RPMI7951 (cell line): ENCODE measurements at regions not wholly inside any gene's neighbourhood (a gene's known extent, or its start where the extent isn't known, plus 50 kb on each side); places are given as distances from the start of the nearest gene placed in this dataset.
A peak's percentile ranks its signal among the peaks of the same experiment; 100 is the strongest.

Source experiments
- DNase-seq: peaks from one replicate; pipeline ENCODE4 v3.0.0-alpha.2; 2012; ENCODE audit warnings: low read depth

DNA sequence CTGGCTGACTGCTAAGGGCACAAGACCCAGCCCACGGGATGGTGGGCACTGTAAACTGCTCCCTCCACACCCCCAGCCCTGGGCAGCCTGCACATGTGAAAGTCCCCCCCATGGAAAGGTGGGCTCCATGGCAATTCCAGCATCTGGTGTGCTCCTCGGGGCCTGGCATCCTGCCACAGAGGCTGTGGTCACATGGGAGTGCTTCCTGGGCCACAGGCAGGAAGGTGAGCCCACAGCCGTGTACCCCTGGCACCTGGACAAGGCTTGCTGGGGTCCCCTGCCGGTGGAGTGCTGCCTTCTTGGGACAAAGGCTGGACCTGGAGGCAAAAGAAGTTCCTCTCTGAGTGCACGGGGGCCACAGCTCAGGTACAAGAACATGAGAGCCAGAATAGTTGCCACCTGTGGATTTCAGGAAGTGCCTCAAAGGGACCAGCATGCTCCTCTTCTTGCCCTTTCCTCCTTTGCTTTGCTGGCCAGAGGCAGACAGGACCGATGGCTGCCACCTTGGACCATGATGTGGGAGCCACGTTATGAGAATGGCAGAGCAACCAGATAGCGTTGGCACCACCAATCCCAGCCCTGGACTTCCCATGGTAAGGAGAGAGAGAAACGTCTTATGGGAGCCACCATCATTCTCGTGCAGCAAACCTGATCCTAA is 120.2 kb upstream of the MLN start:
- DNase-seq: no peak

DNA sequence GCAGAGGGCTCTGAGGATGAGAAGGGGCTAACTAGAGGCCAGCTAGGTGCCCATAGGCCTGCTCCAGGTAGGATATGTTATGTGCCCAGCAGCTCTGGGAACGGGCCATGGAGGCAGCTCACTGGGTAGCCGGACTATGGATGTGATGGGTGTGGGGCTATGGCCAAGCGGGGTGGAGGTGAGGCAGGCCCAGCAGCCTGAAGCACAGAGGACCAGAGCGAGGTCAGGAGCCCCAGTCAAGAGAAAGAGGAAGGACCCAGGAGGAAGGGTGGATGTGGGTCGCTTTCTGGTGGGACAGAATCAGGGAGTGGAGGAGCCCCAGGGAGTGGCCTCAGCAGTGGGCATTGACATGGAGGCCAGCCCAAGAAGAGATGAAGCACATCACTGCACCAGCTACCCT is 117.9 kb upstream of the MLN start:
- no peak for DNase-seq

DNA sequence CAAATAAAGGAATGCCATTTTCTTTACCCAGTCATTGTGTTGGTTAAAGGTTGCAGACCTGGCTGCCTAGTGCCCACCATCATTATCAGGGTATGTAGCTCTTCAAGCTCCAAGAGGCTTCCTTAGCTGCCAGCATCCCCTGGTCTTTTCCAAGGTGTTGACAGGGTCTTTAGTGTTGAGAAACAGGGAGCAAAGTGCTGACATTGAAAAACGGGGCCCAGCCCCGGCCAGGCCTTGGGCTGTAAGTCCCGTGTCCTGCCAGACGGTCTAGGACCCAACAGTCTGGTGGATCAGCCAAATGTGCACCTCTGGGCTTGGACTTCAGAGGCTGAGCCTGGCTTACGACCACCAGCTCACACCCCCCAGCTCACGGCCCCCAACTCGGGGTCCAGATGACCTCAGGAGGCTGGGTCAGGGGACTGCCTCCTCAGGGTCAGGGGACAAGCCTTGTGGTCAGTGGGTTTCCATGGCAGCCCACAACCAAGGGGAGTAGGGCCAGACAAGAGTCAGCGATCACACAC is 114.4 kb upstream of the MLN start:
- no peak for DNase-seq

DNA sequence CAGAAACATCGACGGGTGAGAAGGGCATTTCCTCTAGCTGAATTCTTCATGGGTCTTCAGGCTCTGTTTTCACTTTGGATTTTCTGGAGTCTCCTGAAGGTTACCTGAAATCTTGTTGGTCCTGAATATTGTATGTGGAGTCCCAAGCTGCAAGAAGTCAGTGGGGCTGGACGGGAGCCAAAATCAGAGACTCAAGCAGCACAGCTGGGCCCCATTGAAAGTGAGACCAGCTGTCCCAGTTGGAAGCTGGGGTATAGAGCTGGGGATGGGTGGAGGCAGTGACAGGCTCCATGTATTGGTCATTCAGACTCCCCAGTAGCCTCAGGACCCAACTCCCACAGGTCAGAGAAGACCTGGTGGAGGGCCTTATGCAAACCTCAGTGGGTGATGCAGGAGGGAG is 111.3 kb upstream of the MLN start:
- no peak for DNase-seq

DNA sequence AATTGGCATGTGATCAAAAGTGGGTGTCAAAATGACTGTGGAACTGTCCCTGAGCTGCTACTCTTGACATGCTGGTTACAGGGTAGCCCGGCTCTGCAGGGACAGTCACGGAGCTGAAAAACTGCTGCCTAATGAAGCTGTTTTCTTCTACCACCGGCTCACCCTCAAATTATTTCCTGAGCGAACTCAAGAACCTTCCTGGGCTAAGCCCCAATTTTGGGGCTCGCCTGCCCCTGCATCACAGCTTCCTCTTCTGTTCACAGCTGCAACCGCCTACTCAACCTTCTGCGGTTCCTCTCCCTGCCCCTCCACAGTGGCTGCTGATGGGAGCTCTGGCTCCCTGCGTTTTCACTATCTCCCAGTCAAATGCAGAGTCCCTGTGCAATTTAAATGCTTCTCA is 110.8 kb upstream of the MLN start:
- no peak for DNase-seq

DNA sequence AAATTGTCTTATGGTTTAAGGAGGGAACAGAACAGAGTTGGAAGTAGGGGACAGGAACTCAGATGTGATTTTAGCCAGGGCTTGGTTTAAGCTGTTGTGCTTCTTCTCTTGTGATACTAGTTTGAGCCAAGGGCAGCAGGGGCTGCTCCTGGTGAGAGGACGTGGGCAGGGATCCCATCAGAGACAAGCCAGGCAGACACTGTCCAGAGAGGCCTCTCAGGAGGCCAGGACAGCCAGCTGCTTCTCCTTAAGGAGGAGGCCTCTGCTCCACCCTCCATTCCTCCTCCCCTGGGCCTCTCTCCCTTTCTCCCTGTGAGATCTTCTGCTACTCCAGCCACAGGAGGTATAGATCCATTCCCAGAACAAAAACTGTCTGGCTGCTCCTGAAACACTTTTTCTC is 108.4 kb upstream of the MLN start:
- DNase-seq: no peak

DNA sequence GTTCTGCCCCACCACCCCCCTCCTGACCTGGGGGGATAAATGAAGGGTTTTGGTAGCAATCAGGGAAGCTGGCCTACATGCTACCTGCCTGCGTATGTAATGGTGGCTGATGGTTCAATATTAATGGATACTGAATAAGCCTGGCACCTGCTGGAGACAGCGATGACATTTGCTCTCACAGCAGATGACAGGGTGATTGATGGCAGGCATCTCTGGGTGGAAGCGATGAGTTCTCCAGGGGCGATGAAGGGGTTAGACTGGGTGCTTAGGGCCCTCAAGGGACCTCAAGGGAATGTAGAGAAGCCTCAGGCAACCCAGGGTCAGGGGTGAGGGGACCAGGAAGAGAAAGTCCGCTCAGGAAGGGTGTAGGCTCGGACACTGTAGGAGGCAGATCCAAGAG is 107.7 kb upstream of the MLN start:
- DNase-seq: no peak

DNA sequence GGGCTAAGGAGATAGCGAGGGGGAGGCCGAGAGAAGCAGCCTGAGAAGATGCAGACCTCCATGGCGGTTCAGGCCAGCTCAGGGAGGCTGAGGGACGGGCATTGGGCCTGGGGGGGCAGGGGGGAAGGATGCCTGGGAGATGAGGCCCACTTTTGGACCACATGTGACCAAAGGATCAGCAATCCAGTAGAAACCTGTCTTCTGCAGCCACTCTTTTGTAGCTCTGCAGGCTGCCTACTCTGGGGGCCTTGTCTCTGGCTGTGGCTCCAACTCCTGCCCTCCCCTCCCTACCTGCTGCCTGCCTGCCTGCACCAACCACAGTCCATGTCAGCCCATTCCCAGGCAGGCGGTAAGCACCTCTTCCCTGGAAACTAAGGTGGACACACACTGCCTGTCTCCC is 106.8 kb upstream of the MLN start:
- no peak for DNase-seq

DNA sequence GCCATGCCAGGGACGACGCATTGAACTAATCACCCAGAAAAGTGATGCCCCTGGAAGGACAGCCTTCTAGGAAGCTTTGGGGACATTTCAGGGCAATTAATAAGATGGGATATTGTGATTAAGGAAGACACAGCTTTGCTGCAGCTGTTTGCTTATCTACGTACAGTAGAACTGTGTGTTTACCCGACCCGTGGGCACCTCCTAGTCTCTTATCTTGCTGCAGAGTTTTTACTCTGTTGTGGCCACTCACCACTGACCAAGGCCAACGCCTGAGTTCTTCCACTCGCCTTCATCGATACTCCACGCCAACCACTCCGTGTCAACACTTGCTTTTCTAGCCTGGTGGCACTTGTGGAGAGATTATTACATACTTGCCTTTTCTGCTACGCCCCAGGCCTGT is 105.9 kb upstream of the MLN start:
- DNase-seq: no peak

DNA sequence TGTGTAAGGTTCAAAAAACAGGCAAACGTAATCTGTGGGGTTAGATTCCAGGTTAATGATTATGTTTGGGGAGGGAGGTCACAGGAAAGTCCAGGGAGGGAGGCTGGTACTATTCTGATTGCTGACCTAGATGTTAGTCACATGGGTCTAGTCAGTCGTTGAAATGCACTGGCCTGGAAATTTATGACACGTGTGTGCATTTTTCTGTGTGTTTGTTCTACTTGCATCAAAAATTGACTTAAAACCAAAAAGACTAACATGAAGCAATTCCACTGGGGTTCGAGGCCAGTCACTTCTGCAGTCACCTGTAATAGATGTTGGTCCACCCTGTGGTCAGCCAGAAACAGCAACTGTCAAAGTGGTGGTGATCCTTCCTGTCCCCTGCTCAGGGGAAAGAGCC is 104.2 kb upstream of the MLN start:
- no peak for DNase-seq

DNA sequence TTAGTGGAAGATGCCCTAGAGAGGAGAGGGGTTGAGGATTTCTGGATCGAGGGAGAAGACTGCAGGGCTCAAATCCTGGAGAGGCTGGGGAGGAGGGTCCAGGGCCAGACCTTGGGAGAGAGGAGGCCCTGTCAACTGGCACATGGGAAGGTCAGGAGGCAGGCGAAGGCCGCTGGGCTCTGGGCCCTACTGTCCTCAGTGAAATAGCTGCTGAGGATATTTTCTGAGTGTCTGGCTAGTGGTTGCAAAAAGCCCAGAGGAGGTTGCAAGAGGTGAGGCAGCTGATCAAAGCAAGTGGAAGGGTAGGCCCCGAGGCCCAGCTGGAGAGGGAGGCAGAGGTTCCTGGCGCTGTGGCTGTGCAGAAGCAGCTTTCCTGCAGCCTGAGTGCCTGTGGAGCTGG is 103.4 kb upstream of the MLN start:
- DNase-seq: no peak

DNA sequence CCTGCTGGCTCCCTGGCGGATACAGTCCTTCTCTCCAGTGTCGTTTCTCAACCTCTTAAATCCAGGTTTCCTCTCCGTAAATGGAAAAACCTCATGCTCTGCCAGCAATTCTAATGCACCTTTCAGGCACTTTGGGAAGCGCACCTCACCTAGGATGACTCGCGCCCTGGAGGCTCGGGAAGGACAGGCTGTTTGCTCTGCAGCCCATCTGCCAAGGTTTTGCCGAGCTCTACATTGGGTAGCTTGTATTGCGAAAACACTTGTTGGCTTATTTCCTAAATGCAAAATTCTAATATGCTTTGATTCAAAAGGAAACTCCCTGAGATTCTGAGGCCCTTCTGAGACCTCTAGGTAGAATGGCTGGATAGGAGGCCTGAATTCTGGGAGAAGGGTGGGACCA is 102.6 kb upstream of the MLN start:
- no peak for DNase-seq

DNA sequence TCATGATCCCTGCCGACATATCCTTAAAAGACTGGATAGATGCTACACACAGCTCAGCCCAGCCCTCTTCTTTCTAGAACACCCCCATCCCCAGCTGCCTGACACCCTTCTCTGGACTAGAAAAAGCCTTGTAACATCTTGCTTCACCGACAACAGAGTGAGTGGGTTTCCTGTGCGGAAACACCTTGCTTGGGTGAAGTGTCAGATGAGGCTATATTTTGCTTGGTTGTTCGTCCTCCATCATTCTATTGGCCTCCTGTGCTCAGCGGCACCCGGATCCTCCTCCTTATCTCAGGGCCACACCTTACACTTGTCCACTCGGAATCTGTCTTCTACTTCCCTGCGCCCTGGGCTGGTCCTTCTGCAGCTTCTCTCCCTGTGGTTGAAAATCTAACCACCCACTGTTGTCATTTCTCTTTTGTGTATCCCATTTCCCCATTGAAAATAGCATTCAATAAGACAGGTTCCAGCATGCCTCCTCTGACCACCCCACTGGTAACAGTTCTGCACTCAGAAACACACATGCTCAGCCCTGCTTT is 101.3 kb upstream of the MLN start:
- no peak for DNase-seq

DNA sequence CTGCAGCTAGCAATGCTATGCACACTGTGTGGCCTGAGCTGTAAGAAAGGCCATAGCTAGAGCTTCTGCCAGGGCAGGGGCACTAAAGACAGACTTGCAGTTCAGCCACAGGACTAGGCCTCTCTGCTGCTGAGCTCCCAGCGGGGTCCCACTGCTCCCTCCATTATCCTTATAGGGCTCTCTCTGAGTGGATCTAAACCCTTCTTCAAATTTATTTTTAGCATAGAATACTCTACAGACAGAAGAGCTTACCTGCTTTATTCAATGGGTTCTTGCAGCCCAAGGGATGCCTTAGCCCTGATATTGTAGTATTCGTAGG is 100.9 kb upstream of the MLN start:
- DNase-seq: no peak

DNA sequence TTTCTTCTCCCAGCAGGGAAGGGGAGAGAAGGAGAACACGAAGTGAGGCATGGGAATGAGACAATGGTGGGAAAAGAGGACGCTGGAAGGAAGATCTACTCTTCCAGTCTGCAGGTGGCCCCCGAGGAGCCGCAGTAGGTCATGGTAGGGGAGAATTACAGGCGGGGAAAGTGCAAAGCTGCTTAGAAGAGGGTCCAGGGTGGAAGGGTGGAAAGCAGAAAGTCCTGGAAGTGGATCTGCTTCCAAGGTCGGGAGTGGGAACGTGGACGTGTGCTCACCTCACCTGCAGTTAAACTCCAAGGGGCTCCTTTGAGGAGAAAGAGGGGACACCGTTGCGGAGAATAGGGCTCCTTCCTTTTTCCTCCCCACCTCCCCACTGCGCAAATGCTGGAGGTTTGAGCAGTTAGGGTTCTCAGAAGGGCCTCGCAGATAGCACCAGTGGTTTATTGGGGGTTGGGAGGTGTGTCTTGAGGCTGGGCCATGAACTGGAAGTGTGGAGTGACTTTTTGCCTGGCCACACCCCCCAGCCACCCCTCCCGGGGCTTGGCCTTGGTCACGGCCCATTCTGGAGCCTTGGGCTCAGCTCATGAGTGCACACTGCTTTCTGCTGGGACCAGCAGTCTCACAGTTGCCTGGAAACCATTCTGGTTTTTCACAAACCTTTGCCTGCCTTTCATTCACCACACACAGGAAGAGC is 100.4 kb upstream of the MLN start:
- peak; percentile 22 for DNase-seq

DNA sequence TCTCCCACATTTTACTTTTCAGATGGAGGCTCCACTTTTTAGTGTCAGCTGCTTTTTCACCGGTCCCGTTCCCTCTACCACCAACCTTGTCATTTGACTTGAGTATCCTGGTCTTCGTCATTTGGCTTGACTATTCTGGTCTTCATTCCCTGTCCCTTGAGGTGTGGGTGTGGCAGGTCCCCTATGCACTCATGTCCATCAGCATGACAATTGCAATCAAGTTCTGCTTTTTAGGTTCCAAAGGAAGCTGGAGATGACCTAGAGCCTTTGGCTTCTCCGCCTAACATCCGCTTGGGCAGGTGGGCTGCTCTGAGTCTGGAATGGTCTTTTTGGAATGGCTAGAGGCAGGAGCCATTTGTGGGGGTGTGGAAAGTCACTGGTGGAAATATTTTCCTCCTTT is 99.8 kb upstream of the MLN start:
- no peak for DNase-seq

DNA sequence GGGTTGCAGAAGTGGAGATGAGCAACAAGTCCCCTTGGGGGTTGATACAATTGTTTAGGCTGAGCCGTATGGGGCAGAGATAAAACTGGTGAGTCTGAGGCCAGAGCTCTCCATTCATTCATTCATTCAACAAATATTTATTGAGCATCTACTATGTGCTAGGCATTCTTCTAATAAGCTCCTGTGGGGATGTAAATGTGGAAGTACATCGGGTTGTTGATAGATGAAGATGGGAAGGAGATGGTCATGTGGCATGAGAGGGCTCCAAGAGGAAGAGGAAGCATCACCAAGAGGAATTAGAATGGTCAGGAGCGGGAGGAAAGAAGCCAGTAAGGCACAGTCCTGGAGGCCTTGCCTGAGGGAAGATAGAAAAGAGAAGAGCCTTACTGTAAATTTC is 98.7 kb upstream of the MLN start:
- DNase-seq: no peak

DNA sequence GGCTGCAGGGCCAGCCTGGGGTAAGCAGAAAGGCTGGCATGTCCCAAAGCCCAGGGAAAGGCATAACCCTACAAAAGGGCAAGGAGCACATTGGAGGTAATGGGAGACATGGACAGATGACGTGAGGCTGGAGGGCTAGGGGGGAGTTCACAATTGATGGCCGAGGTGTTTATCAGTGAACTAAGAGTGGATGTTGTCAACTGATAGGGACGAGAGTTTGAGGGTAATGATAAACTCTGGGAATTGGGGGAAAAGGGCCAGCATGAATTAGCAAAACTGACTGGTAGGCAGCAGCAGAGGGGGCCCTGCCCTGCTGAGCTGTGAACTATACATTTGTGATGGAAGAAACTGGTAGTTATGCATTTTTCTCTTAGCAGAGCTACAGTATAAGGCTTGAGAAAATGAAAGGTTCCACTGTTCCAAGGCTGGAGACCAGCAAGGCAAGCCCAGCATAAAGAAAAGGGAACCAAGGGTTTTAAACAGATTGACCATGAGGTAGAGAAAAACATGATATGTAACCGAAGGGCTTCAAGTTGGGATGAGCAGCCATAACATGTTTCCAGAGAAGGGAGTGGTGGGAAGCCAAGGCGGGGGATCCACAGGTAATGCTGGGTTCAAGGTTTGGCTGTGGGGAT is 98.1 kb upstream of the MLN start:
- DNase-seq: no peak

DNA sequence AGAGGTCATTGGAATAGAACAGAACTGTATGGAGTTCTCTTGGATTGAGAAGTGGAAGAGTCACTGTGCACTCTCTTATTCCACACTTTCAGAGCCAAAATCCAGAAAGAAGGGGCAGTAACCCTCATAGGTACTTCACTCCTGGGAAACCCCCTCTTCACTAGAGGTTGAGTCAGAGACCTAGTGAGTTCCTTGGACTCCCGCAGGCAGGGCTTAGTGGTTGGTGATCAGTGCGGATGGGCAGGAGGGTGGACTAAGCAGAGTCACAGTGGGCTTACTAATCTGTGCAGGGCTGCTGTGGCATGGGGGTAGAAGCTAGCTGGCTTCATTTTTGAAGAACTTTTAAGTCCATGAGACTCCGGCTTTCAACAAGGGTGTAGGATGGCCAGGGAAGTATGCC is 95.0 kb upstream of the MLN start:
- no peak for DNase-seq

DNA sequence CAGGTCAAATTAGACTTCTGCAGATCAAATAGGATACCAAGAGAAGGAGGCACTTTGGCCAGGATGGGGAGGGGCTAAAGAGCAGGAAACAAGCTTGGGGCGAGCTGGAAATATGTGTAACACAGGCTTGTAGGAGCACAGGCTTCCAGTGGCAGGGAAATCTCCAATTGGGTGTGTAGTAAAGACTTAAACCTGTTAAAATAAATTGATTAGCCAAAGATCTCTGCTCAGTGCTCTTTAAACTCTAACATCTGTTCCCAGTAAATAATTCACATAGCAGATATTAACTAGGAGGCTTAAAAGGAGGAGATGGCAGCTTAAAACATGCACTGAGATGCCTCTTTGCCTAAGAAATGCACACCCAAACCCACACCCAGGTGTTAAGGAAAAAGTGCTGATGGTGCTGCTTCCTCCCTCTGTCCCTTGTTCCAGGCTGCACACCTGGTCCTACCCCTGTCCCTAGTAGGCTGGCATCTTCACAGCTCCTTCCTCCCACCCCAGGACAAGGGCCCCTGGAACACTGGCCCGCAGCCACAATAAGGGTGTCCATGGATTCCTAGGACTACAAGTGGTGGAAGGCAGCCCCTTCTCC is 93.5 kb upstream of the MLN start:
- no peak for DNase-seq

DNA sequence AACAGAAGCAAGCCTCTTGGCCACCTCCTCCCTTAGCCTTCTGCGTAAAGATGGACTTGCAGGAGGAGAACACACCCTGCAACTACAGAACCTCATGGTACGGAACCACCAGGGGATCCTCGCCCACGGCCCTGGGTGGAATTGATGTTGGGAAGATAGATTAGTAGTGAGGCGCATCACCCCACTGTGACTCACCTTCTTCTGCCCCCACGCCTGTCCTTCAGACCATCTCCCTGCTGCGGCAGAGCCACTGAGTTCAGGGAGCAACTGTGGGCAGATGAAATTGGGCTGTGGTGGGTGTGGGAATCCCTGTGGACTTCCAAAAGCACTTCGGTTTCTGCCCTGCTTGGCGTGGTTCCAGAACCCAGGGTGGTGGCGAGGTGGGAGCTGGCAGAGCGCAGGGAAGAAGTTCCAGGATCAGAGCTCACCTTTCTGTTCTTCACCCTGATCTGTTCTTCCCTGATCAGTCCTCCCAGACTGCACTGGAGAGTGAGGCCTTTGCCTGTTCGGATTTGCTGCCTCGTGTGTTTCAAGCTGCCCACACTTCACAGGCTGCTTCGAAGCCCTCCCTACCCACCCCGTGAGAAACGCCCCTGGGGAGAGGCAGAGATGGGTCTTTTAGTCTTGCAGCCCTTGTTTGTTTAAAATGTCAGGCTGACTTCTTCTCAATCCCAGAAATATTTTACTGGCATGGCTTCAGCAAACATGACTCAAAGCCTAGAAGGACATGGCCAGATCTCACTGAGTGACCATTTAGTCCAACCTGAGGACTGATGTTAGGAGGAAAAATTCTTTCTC is 92.8 kb upstream of the MLN start:
- DNase-seq: no peak

DNA sequence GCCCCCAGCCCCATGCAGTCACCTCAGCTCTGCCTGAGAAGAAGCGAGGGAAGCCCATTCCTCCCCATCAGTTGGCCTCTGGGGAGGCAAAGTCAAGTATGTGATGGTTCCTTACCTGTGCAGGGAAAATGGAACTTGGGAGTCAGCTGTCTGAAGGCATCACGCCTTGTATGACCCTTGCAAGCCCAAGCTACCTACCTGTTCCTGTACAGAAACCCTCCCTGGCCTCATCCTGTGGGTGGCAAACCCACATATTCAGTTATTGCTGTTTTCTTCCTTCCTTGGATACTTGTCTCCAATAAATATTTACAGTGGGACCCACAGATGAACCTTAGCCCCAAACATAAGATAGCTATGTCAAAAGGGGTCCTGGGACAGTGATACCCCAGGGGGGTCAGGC is 92.2 kb upstream of the MLN start:
- no peak for DNase-seq
